ENCODE measurements at regions not wholly inside any gene's neighbourhood (a gene's known extent, or its start where the extent isn't known, plus 50 kb on each side); places are given as distances from the start of the nearest gene placed in this dataset.
"Not testable (repeated sequence)": the region's sequence is repeated elsewhere in the genome, so short reads cannot be mapped to it uniquely, and the experiment has no call there.

GRCh38 chr17:77838748-77839697 lies 119.5 kb upstream of the TNRC6C start:
- no peak for DNase-seq (ENCODE audit: low spot score)

GRCh38 chr17:77839698-77840512 lies 118.6 kb upstream of the TNRC6C start:
- DNase-seq (ENCODE audit: low spot score): peak; percentile 15

- no peak for DNase-seq (ENCODE audit: low spot score)
Observed at GRCh38 chr17:77840513-77841165, 117.9 kb upstream of the TNRC6C start.

GRCh38 chr17:77841742-77842527 lies 116.6 kb upstream of the TNRC6C start:
- no peak for DNase-seq (ENCODE audit: low spot score)

GRCh38 chr17:77842528-77843147 lies 115.9 kb upstream of the TNRC6C start:
- peak; percentile 22 for DNase-seq (ENCODE audit: low spot score)

GRCh38 chr17:77843255-77843895 lies 115.1 kb upstream of the TNRC6C start:
- not testable (repeated sequence) for DNase-seq (ENCODE audit: low spot score)

- DNase-seq (ENCODE audit: low spot score): no peak
Observed at GRCh38 chr17:77843896-77844295, 114.6 kb upstream of the TNRC6C start.

- no peak for DNase-seq (ENCODE audit: low spot score)
Observed at GRCh38 chr17:77844681-77845080, 113.8 kb upstream of the TNRC6C start.

GRCh38 chr17:77845541-77846225 lies 112.8 kb upstream of the TNRC6C start:
- DNase-seq (ENCODE audit: low spot score): no peak

- no peak for DNase-seq (ENCODE audit: low spot score)
Observed at GRCh38 chr17:77846531-77847085, 111.9 kb upstream of the TNRC6C start.

- DNase-seq (ENCODE audit: low spot score): no peak
Observed at GRCh38 chr17:77847221-77848085, 111.0 kb upstream of the TNRC6C start.

GRCh38 chr17:77848257-77848656 lies 110.2 kb upstream of the TNRC6C start:
- DNase-seq (ENCODE audit: low spot score): no peak

- peak; percentile 7 for DNase-seq (ENCODE audit: low spot score)
Observed at GRCh38 chr17:77849239-77849638, 109.3 kb upstream of the TNRC6C start.

- DNase-seq (ENCODE audit: low spot score): no peak
Observed at GRCh38 chr17:77851921-77852320, 106.6 kb upstream of the TNRC6C start.

- DNase-seq (ENCODE audit: low spot score): no peak
Observed at GRCh38 chr17:77852731-77853130, 105.8 kb upstream of the TNRC6C start.

GRCh38 chr17:77853191-77853977 lies 105.1 kb upstream of the TNRC6C start:
- DNase-seq (ENCODE audit: low spot score): no peak

GRCh38 chr17:77854083-77854758 lies 104.3 kb upstream of the TNRC6C start:
- DNase-seq (ENCODE audit: low spot score): no peak

Measured in kidney capillary endothelial cell (primary cell).